HEK293 (cell line): ENCODE measurements at regions not wholly inside any gene's neighbourhood (a gene's known extent, or its start where the extent isn't known, plus 50 kb on each side); places are given as distances from the start of the nearest gene placed in this dataset.

Experiments
- PBX3 ChIP-seq: sonication (generic); formaldehyde crosslinking; IDR thresholded peaks from 2 replicates; pipeline ENCODE4 v1.8.1; 2022; ENCODE audit warnings: mild to moderate bottlenecking, moderate library complexity, missing genetic modification reagents
- REPIN1 ChIP-seq: fragments of 450-650 bp; formaldehyde crosslinking; IDR thresholded peaks from 2 replicates; pipeline ENCODE4 v1.5.1; 2017; ENCODE audit warnings: missing biosample characterization, missing genetic modification characterization, low read depth
- SP7 ChIP-seq: fragments of 450-650 bp; formaldehyde crosslinking; IDR thresholded peaks from 2 replicates; pipeline ENCODE4 v1.5.1; 2016; ENCODE audit warnings: missing biosample characterization, missing genetic modification characterization
- ZSCAN4 ChIP-seq: fragments of 450-650 bp; formaldehyde crosslinking; IDR thresholded peaks from 2 replicates; pipeline ENCODE4 v1.5.1; 2017; ENCODE audit warnings: missing biosample characterization, missing genetic modification characterization
- TF ChIP-seq, protein P1 (sequence below): fragments of 450-650 bp; formaldehyde crosslinking; IDR thresholded peaks from 2 replicates; pipeline ENCODE4 v1.5.1; 2016; ENCODE audit warnings: missing biosample characterization, missing genetic modification characterization

DNA sequence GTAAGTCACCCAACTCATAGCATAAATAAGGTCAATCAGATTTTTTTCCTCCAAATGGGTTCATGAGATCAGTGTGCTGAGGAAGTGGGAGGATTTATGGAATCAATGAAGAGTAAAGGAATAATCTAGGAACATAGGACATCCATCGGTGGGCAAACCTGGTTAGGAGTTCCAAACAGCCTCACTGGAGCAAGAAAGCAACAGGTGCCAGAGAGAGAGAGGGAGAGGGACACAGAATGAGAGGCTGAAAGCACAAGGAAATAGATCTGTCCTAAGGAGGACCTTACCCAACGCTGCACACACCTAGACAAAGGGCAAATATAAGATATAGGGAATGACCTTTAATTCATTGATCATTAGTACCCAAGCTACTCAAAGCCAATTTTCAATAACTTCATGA is 119.5 kb upstream of the ANKRD1 start:
- no peak for TF ChIP-seq SP7 (tag by site-specific recombination)
- TF ChIP-seq, protein P1, sequence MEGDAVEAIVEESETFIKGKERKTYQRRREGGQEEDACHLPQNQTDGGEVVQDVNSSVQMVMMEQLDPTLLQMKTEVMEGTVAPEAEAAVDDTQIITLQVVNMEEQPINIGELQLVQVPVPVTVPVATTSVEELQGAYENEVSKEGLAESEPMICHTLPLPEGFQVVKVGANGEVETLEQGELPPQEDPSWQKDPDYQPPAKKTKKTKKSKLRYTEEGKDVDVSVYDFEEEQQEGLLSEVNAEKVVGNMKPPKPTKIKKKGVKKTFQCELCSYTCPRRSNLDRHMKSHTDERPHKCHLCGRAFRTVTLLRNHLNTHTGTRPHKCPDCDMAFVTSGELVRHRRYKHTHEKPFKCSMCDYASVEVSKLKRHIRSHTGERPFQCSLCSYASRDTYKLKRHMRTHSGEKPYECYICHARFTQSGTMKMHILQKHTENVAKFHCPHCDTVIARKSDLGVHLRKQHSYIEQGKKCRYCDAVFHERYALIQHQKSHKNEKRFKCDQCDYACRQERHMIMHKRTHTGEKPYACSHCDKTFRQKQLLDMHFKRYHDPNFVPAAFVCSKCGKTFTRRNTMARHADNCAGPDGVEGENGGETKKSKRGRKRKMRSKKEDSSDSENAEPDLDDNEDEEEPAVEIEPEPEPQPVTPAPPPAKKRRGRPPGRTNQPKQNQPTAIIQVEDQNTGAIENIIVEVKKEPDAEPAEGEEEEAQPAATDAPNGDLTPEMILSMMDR (tag by site-specific recombination) = no peak
- no peak for TF ChIP-seq ZSCAN4 (tag by site-specific recombination)
- no peak for TF ChIP-seq PBX3 (CRISPR knock-in tag)
- TF ChIP-seq REPIN1 (tag by site-specific recombination) = no peak
